BE2C (cell line): ENCODE measurements at regions not wholly inside any gene's neighbourhood (a gene's known extent, or its start where the extent isn't known, plus 50 kb on each side); places are given as distances from the start of the nearest gene placed in this dataset.

ENCODE experiments used
- DNase-seq: peaks from one replicate; pipeline ENCODE4 v3.0.0-alpha.2; 2020
- H3K27me3 ChIP-seq: fragments of 250-450 bp; sonication (Bioruptor Pico); 2 replicates; pipeline ENCODE4 v1.5.1; 2020; ENCODE audit warnings: mild to moderate bottlenecking
- H3K36me3 ChIP-seq: fragments of 250-450 bp; sonication (Bioruptor Pico); 2 replicates; pipeline ENCODE4 v1.5.1; 2020; ENCODE audit warnings: mild to moderate bottlenecking
- H3K4me1 ChIP-seq: fragments of 250-450 bp; sonication (Bioruptor Pico); 2 replicates; pipeline ENCODE4 v1.5.1; 2020
- H3K4me3 ChIP-seq: 2 replicates; pipeline ENCODE4 v1.5.1; 2011; ENCODE audit warnings: low read depth, low read length
- H3K9me3 ChIP-seq: fragments of 250-450 bp; sonication (Bioruptor Pico); 2 replicates; pipeline ENCODE4 v1.5.1; 2020
- CTCF ChIP-seq: IDR thresholded peaks from 2 replicates; pipeline ENCODE4 v1.5.1; 2012; ENCODE audit warnings: mild to moderate bottlenecking, low read depth, low read length

GRCh38 chr3:182739619-182740018 is 53.7 kb upstream of the ATP11B start:
- TF ChIP-seq CTCF, result no peak
- H3K4me3 ChIP-seq, result no peak overlapping the region
- H3K36me3 ChIP-seq, result no peaks in the 10 kb centered on the region
- DNase-seq, result no peak
- H3K4me1 ChIP-seq, result peaks cover 5% of the 10 kb centered on the region
- no peaks in the 10 kb centered on the region for H3K27me3 ChIP-seq
- H3K9me3 ChIP-seq, result no peaks in the 10 kb centered on the region

- Histone ChIP-seq H3K36me3 (no peaks in the 10 kb centered on the region), H3K9me3 (no peaks in the 10 kb centered on the region), H3K4me1 (peaks cover 5% of the 10 kb centered on the region), H3K27me3 (no peaks in the 10 kb centered on the region), H3K4me3 (no peak overlapping the region)
- DNase-seq, result peak; percentile 14
- peak; percentile 3; the same call in 1 of the 2 replicates for TF ChIP-seq CTCF
Observed at GRCh38 chr3:182740710-182741109, 52.6 kb upstream of the ATP11B start.

GRCh38 chr3:182741214-182741613 is 52.1 kb upstream of the ATP11B start:
- peaks cover 5% of the 10 kb centered on the region for H3K4me1 ChIP-seq
- no peak for TF ChIP-seq CTCF

More at GRCh38 chr3:182741214-182741613, 52.1 kb upstream of the ATP11B start:
- H3K27me3 ChIP-seq, result no peaks in the 10 kb centered on the region
- H3K9me3 ChIP-seq, result no peaks in the 10 kb centered on the region
- no peak overlapping the region for H3K4me3 ChIP-seq
- no peaks in the 10 kb centered on the region for H3K36me3 ChIP-seq
- DNase-seq, result no peak
